ENCODE measurements at regions not wholly inside any gene's neighbourhood (a gene's known extent, or its start where the extent isn't known, plus 50 kb on each side); places are given as distances from the start of the nearest gene placed in this dataset.
"Not testable (repeated sequence)": the region's sequence is repeated elsewhere in the genome, so short reads cannot be mapped to it uniquely, and the experiment has no call there.

- no peak overlapping the region for H3K4me3 ChIP-seq (ENCODE audit: low read depth, low read length)
- no peak overlapping the region for H3K27ac ChIP-seq (ENCODE audit: low read depth, low read length)
- no peaks in the 10 kb centered on the region for H3K4me1 ChIP-seq (ENCODE audit: control insufficient read depth, insufficient read depth, low read length)
- no peaks in the 10 kb centered on the region for H3K27me3 ChIP-seq (ENCODE audit: control insufficient read depth, insufficient read depth, low read length)
- H3K9ac ChIP-seq (ENCODE audit: low read depth, low read length): no peak overlapping the region
- no peaks in the 10 kb centered on the region for H3K9me3 ChIP-seq (ENCODE audit: control insufficient read depth, insufficient read depth, low read length)
- no peaks in the 10 kb centered on the region for H3K36me3 ChIP-seq (ENCODE audit: control insufficient read depth, insufficient read depth, low read length)
Observed at GRCh38 chr17:31654936-31655335, 204.1 kb downstream of the COPRS start.

DNA sequence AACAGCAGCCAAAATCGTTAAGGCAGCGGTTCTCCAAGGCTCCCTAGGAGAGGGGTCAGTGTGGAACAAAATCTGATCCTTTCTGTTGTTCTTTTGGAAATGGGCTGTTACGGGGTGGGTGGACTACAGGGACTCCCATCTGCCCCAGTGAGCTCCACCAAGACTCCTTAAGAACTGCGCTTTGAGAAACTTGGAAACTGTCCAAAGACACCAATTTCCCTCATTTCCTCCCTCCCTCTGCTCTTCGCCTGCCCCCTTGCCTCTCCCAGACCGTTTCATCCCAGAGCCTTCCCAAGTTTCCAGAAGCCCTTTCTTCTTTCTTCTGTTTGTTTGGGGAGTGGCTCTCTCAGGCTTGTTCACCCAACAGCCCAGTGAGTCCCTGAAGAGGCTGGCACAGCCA, 205.4 kb downstream of the COPRS start:
- H3K9me3 ChIP-seq (ENCODE audit: control insufficient read depth, insufficient read depth, low read length): no peaks in the 10 kb centered on the region
- no peaks in the 10 kb centered on the region for H3K4me1 ChIP-seq (ENCODE audit: control insufficient read depth, insufficient read depth, low read length)
- H3K36me3 ChIP-seq (ENCODE audit: control insufficient read depth, insufficient read depth, low read length): no peaks in the 10 kb centered on the region
- no peaks in the 10 kb centered on the region for H3K27me3 ChIP-seq (ENCODE audit: control insufficient read depth, insufficient read depth, low read length)
- H3K9ac ChIP-seq (ENCODE audit: low read depth, low read length): no peak overlapping the region
- no peak overlapping the region for H3K4me3 ChIP-seq (ENCODE audit: low read depth, low read length)
- H3K27ac ChIP-seq (ENCODE audit: low read depth, low read length): no peak overlapping the region

DNA sequence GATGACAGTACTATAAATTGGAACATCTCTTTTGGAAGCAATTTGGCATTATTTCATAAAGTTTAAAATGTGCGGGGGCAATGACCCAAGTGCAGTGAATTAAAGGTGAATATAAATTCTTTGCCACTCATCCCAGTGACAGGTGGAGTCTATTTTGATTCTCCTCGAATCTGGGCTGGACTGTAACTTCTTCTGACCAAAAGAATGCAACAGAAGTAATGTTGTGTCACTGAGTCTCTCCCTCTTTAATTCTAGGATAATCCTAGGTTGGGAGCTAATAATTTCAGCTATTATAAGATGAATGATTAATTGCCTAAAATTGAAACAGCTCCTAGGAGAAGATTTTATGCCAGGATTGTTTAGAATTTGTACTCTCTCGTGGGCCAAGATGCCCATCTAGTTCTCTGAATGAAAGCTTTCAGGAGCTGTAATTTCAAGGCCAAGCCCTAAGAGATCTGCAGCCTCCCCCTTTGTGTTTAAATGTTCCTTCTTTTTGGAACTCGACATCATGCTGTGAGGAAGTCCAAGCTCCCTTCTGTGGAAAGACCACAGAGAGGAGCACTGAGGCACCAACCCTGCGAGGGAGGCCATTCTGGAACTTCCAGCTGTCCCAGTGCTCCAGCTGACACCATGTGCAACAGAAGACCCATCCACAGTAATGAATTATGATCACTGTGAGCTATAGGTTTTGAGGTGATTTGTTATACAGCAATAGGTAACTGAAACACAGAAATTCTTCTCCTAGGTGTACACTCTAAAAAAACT, 208.1 kb downstream of the COPRS start:
- H3K27ac ChIP-seq (ENCODE audit: low read depth, low read length): no peak overlapping the region
- H3K4me3 ChIP-seq (ENCODE audit: low read depth, low read length): no peak overlapping the region
- H3K9me3 ChIP-seq (ENCODE audit: control insufficient read depth, insufficient read depth, low read length): peaks cover 10% of the 10 kb centered on the region; the same call in 1 of the 2 replicates
- no peaks in the 10 kb centered on the region for H3K36me3 ChIP-seq (ENCODE audit: control insufficient read depth, insufficient read depth, low read length)
- H3K9ac ChIP-seq (ENCODE audit: low read depth, low read length): no peak overlapping the region
- no peaks in the 10 kb centered on the region for H3K4me1 ChIP-seq (ENCODE audit: control insufficient read depth, insufficient read depth, low read length)
- H3K27me3 ChIP-seq (ENCODE audit: control insufficient read depth, insufficient read depth, low read length): no peaks in the 10 kb centered on the region

DNA sequence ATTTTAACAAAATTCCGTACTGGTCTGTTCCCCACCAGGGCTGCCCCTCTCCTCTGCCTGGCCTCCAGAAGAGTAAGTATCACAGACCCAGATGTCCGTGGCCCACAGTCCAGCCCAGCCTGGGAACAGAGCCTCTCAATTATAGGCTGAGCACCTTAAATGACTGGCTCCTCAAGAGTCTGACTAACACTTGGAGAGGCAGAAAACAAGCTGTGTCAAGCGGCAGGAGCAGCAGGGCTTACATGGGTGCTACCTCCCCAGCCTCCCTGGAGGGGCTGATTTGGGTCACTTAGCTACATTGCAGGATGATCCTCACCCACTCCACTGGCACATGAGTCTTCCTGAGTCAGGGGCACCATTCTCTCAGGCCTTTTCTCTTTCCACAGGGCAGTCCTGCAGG, 209.7 kb downstream of the COPRS start:
- Histone ChIP-seq H3K36me3 (ENCODE audit: control insufficient read depth, insufficient read depth, low read length) (no peaks in the 10 kb centered on the region), H3K4me3 (ENCODE audit: low read depth, low read length) (no peak overlapping the region), H3K4me1 (ENCODE audit: control insufficient read depth, insufficient read depth, low read length) (no peaks in the 10 kb centered on the region), H3K27ac (ENCODE audit: low read depth, low read length) (no peak overlapping the region), H3K27me3 (ENCODE audit: control insufficient read depth, insufficient read depth, low read length) (no peaks in the 10 kb centered on the region), H3K9me3 (ENCODE audit: control insufficient read depth, insufficient read depth, low read length) (peaks cover 21% of the 10 kb centered on the region), H3K9ac (ENCODE audit: low read depth, low read length) (no peak overlapping the region)

- Histone ChIP-seq H3K4me3 (ENCODE audit: low read depth, low read length) (no peak overlapping the region), H3K27me3 (ENCODE audit: control insufficient read depth, insufficient read depth, low read length) (no peaks in the 10 kb centered on the region), H3K27ac (ENCODE audit: low read depth, low read length) (no peak overlapping the region), H3K36me3 (ENCODE audit: control insufficient read depth, insufficient read depth, low read length) (no peaks in the 10 kb centered on the region), H3K9ac (ENCODE audit: low read depth, low read length) (no peak overlapping the region), H3K9me3 (ENCODE audit: control insufficient read depth, insufficient read depth, low read length) (peaks cover 23% of the 10 kb centered on the region), H3K4me1 (ENCODE audit: control insufficient read depth, insufficient read depth, low read length) (no peaks in the 10 kb centered on the region)
Observed at GRCh38 chr17:31647661-31648060, 211.4 kb downstream of the COPRS start.

GRCh38 chr17:31646642-31647041, 212.4 kb downstream of the COPRS start:
- H3K4me1 ChIP-seq (ENCODE audit: control insufficient read depth, insufficient read depth, low read length): no peaks in the 10 kb centered on the region
- H3K27ac ChIP-seq (ENCODE audit: low read depth, low read length): no peak overlapping the region
- H3K9ac ChIP-seq (ENCODE audit: low read depth, low read length): no peak overlapping the region
- H3K4me3 ChIP-seq (ENCODE audit: low read depth, low read length): no peak overlapping the region
- H3K27me3 ChIP-seq (ENCODE audit: control insufficient read depth, insufficient read depth, low read length): no peaks in the 10 kb centered on the region
- peaks cover 26% of the 10 kb centered on the region for H3K9me3 ChIP-seq (ENCODE audit: control insufficient read depth, insufficient read depth, low read length)
- H3K36me3 ChIP-seq (ENCODE audit: control insufficient read depth, insufficient read depth, low read length): no peaks in the 10 kb centered on the region

DNA sequence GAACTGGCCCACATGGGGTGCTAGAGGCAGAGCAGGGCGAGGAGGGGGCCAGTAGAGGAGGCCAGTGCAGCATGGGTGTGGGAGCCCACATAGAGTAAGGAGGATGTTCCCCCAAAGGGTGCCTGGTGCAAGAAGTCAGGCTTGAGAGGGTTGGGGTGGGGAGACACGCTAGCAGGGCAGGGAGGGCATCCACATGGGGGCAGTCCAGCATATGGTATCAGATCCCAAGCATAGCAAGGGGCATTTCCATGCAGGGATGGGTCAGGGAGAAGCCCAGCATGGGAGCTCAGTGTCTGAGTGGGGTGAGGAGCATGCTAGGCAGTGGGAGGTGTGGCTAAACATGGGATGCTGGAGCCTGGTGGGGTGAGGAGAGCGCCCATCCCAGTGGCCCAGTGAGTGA, 213.7 kb downstream of the COPRS start:
- Histone ChIP-seq H3K4me3 (ENCODE audit: low read depth, low read length) (no peak overlapping the region), H3K36me3 (ENCODE audit: control insufficient read depth, insufficient read depth, low read length) (no peaks in the 10 kb centered on the region), H3K9me3 (ENCODE audit: control insufficient read depth, insufficient read depth, low read length) (peaks cover 30% of the 10 kb centered on the region), H3K27me3 (ENCODE audit: control insufficient read depth, insufficient read depth, low read length) (no peaks in the 10 kb centered on the region), H3K4me1 (ENCODE audit: control insufficient read depth, insufficient read depth, low read length) (no peaks in the 10 kb centered on the region), H3K9ac (ENCODE audit: low read depth, low read length) (no peak overlapping the region), H3K27ac (ENCODE audit: low read depth, low read length) (no peak overlapping the region)

- H3K4me3 ChIP-seq (ENCODE audit: low read depth, low read length): no peak overlapping the region
- H3K36me3 ChIP-seq (ENCODE audit: control insufficient read depth, insufficient read depth, low read length): no peaks in the 10 kb centered on the region
- no peaks in the 10 kb centered on the region for H3K27me3 ChIP-seq (ENCODE audit: control insufficient read depth, insufficient read depth, low read length)
- no peaks in the 10 kb centered on the region for H3K4me1 ChIP-seq (ENCODE audit: control insufficient read depth, insufficient read depth, low read length)
- H3K27ac ChIP-seq (ENCODE audit: low read depth, low read length): no peak overlapping the region
- H3K9me3 ChIP-seq (ENCODE audit: control insufficient read depth, insufficient read depth, low read length): peaks cover 6% of the 10 kb centered on the region; the same call in 1 of the 2 replicates
- no peak overlapping the region for H3K9ac ChIP-seq (ENCODE audit: low read depth, low read length)
Observed at GRCh38 chr17:31631766-31632165, 227.3 kb downstream of the COPRS start.

DNA sequence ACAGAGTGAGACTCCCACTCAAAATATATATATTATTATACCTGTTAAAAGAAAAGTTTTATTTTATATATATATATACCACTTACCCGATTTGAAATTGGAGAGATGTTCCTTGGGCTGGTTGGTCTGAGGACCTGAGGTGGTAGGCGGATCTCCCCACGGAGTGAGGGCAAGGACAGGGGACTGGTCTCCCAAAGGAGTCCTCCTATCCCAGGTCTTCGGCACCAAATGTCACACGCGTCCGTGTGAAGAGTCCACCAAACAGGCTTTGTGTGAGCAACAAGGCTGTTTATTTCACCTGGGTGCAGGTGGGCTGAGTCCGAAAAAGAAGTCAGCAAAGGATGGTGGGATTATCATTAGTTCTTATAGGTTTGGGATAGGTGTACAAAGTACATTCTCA, 228.2 kb downstream of the COPRS start:
- not testable (repeated sequence) for H3K4me1 ChIP-seq (ENCODE audit: control insufficient read depth, insufficient read depth, low read length); H3K27me3 ChIP-seq (ENCODE audit: control insufficient read depth, insufficient read depth, low read length); H3K9me3 ChIP-seq (ENCODE audit: control insufficient read depth, insufficient read depth, low read length); H3K9ac ChIP-seq (ENCODE audit: low read depth, low read length); H3K36me3 ChIP-seq (ENCODE audit: control insufficient read depth, insufficient read depth, low read length); H3K27ac ChIP-seq (ENCODE audit: low read depth, low read length); H3K4me3 ChIP-seq (ENCODE audit: low read depth, low read length)

DNA sequence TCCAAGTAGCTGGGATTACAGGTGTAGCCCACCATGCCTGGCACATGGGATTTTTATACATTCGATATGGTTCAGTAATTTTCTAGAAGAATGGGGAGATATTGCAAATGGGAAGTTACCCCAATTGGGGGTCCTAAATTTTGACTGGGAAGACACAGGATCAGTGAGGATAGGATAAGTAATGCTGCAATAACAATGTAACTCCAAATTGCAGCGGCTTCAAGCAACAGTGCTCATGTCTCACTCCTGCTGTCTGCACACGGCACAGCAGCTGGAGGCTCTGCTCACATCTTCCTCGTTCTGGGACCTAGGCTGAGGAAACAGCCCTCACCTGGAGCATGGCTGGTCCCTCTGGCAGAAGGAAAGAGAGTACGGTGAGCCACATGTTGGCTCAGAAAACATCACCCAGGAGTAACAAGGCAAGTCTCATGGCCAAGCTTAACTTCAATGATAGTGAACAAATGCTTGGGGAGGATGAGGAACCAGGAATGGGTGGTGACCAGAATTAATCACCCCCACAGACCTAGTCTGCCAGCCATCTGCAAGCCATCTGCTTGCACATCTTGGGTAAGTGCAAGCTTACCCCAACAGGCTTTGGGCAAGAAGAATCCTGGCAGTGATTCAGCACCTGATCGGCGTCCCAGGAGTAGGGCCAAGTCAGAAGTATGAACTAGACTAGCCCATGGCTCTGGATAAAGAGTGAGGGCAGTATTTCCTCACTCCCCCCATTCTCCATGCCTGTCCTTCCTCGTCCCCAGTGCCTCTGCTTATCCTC, 229.2 kb downstream of the COPRS start:
- H3K9me3 ChIP-seq (ENCODE audit: control insufficient read depth, insufficient read depth, low read length): peaks cover 6% of the 10 kb centered on the region; the same call in 1 of the 2 replicates
- H3K27me3 ChIP-seq (ENCODE audit: control insufficient read depth, insufficient read depth, low read length): no peaks in the 10 kb centered on the region
- H3K4me1 ChIP-seq (ENCODE audit: control insufficient read depth, insufficient read depth, low read length): no peaks in the 10 kb centered on the region
- H3K4me3 ChIP-seq (ENCODE audit: low read depth, low read length): no peak overlapping the region
- H3K9ac ChIP-seq (ENCODE audit: low read depth, low read length): no peak overlapping the region
- no peak overlapping the region for H3K27ac ChIP-seq (ENCODE audit: low read depth, low read length)
- no peaks in the 10 kb centered on the region for H3K36me3 ChIP-seq (ENCODE audit: control insufficient read depth, insufficient read depth, low read length)

- Histone ChIP-seq H3K4me3 (ENCODE audit: low read depth, low read length) (no peak overlapping the region), H3K27ac (ENCODE audit: low read depth, low read length) (no peak overlapping the region), H3K27me3 (ENCODE audit: control insufficient read depth, insufficient read depth, low read length) (no peaks in the 10 kb centered on the region), H3K4me1 (ENCODE audit: control insufficient read depth, insufficient read depth, low read length) (no peaks in the 10 kb centered on the region), H3K9ac (ENCODE audit: low read depth, low read length) (no peak overlapping the region), H3K9me3 (ENCODE audit: control insufficient read depth, insufficient read depth, low read length) (peaks cover 4% of the 10 kb centered on the region; the same call in 1 of the 2 replicates), H3K36me3 (ENCODE audit: control insufficient read depth, insufficient read depth, low read length) (no peaks in the 10 kb centered on the region)
Observed at GRCh38 chr17:31627960-31628359, 231.1 kb downstream of the COPRS start.

Data from HUES48 (cell line).